ENCODE measurements at regions not wholly inside any gene's neighbourhood (a gene's known extent, or its start where the extent isn't known, plus 50 kb on each side); places are given as distances from the start of the nearest gene placed in this dataset.

- TF ChIP-seq EZH2phosphoT487 (IDR thresholded peaks at IDR 0.05; ENCODE audit: low read depth, severe bottlenecking, unreplicated experiment), result no peak
- no peak for TF ChIP-seq EZH2 (IDR thresholded peaks at IDR 0.05; ENCODE audit: borderline replicate concordance)
- no peak for TF ChIP-seq CTCF (IDR thresholded peaks at IDR 0.05; ENCODE audit: poor library complexity)
- Histone ChIP-seq H3K4me2 (no peak overlapping the region), H2AFZ (no peak overlapping the region), H3K27ac (no peak overlapping the region), H3K9me2 (replicated peaks; ENCODE audit: insufficient read depth) (no peaks in the 10 kb centered on the region), H3K9me3 (ENCODE audit: low read depth) (no peaks in the 10 kb centered on the region), H3K79me2 (no peaks in the 10 kb centered on the region), H3K4me1 (ENCODE audit: insufficient read depth) (no peaks in the 10 kb centered on the region), H3K27me3 (no peaks in the 10 kb centered on the region), H3K36me3 (replicated peaks; ENCODE audit: insufficient read depth, low read depth) (no peaks in the 10 kb centered on the region), H4K20me1 (ENCODE audit: insufficient read depth, poor library complexity, severe bottlenecking) (no peaks in the 10 kb centered on the region), H3K4me3 (no peak overlapping the region)
- 84% methylated on average over 2 of the region's 2 CpGs for whole genome bisulfite sequencing (ENCODE audit: low lambda C conversion rate, missing lambda C conversion rate)
- DNase-seq (ENCODE audit: low spot score), result no peak
Measured at GRCh38 chr10:120710076-120710475, 141.1 kb upstream of the WDR11 start.

DNA sequence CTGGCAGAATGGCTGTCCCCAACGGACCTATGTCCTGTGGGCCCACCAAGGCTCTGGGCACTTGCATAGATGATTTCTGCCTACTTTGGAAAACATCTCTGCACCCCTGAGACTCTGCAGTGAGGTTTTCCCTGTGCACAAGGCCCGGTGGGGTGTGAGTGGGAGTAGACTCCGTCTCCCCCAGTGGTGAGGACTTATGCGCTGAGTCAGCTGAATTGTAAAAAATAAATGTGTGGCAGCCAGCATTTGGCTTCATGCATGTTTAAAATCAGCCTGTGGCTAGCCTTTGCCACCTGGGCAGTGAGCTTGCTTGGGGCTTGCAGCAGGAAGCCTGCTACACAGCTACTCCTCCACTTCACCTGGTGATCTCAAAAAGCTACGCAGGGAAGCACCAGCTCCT is 139.3 kb upstream of the WDR11 start:
- no peak for DNase-seq (ENCODE audit: low spot score)
- H2AFZ ChIP-seq, result no peak overlapping the region

GRCh38 chr10:120713573-120714205 is 137.5 kb upstream of the WDR11 start:
- no peaks in the 10 kb centered on the region for H3K4me1 ChIP-seq (ENCODE audit: insufficient read depth)
- H2AFZ ChIP-seq, result no peak overlapping the region
- no peaks in the 10 kb centered on the region for H3K9me2 ChIP-seq (replicated peaks; ENCODE audit: insufficient read depth)

More for the DNA sequence above, 139.3 kb upstream of the WDR11 start:
- H3K4me1 ChIP-seq (ENCODE audit: insufficient read depth), result no peaks in the 10 kb centered on the region
- H4K20me1 ChIP-seq (ENCODE audit: insufficient read depth, poor library complexity, severe bottlenecking), result no peaks in the 10 kb centered on the region
- TF ChIP-seq EZH2phosphoT487 (IDR thresholded peaks at IDR 0.05; ENCODE audit: low read depth, severe bottlenecking, unreplicated experiment), result no peak
- no peak for TF ChIP-seq EZH2 (IDR thresholded peaks at IDR 0.05; ENCODE audit: borderline replicate concordance)
- TF ChIP-seq CTCF (IDR thresholded peaks at IDR 0.05; ENCODE audit: poor library complexity), result no peak
- no peak overlapping the region for H3K27ac ChIP-seq
- 87% methylated on average over 5 of the region's 5 CpGs for WGBS (ENCODE audit: low lambda C conversion rate, missing lambda C conversion rate)
- H3K4me2 ChIP-seq, result no peak overlapping the region
- H3K9me3 ChIP-seq (ENCODE audit: low read depth), result no peaks in the 10 kb centered on the region
- no peaks in the 10 kb centered on the region for H3K27me3 ChIP-seq
- no peaks in the 10 kb centered on the region for H3K79me2 ChIP-seq
- H3K4me3 ChIP-seq, result no peak overlapping the region
- H3K9me2 ChIP-seq (replicated peaks; ENCODE audit: insufficient read depth), result no peaks in the 10 kb centered on the region
- H3K36me3 ChIP-seq (replicated peaks; ENCODE audit: insufficient read depth, low read depth), result no peaks in the 10 kb centered on the region

DNA sequence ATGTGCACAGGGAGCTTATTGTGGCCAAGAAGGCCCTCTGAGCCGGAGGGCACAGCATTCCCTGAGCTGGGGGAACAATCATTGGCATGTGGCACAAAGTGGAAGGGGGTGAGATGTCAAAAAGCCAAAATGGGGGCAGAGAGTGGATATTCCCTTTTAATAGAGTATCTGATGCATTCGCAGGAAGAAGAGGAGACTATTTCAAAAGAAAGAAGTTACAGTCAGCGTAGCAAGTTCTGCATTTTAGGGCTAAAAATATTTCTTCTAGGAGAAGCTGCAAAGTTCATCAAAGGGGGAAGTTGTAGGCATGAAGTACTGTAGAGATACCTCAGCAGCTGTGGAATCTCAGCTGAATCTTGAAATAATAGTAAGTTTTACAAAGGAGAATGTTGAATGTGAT is 136.0 kb upstream of the WDR11 start:
- H3K79me2 ChIP-seq, result no peaks in the 10 kb centered on the region
- no peak for TF ChIP-seq EZH2phosphoT487 (IDR thresholded peaks at IDR 0.05; ENCODE audit: low read depth, severe bottlenecking, unreplicated experiment)
- no peak for TF ChIP-seq CTCF (IDR thresholded peaks at IDR 0.05; ENCODE audit: poor library complexity)
- no peak for TF ChIP-seq EZH2 (IDR thresholded peaks at IDR 0.05; ENCODE audit: borderline replicate concordance)
- 92% methylated on average over 3 of the region's 3 CpGs for WGBS (ENCODE audit: low lambda C conversion rate, missing lambda C conversion rate)
- H3K9me2 ChIP-seq (replicated peaks; ENCODE audit: insufficient read depth), result no peaks in the 10 kb centered on the region
- H3K4me3 ChIP-seq, result no peak overlapping the region
- no peak for DNase-seq (ENCODE audit: low spot score)
- H3K36me3 ChIP-seq (replicated peaks; ENCODE audit: insufficient read depth, low read depth), result no peaks in the 10 kb centered on the region
- H2AFZ ChIP-seq, result no peak overlapping the region
- H3K27ac ChIP-seq, result no peak overlapping the region
- H3K4me2 ChIP-seq, result no peak overlapping the region
- H3K4me1 ChIP-seq (ENCODE audit: insufficient read depth), result no peaks in the 10 kb centered on the region
- H4K20me1 ChIP-seq (ENCODE audit: insufficient read depth, poor library complexity, severe bottlenecking), result no peaks in the 10 kb centered on the region
- no peaks in the 10 kb centered on the region for H3K9me3 ChIP-seq (ENCODE audit: low read depth)
- no peaks in the 10 kb centered on the region for H3K27me3 ChIP-seq

More at GRCh38 chr10:120713573-120714205, 137.5 kb upstream of the WDR11 start:
- no peak for TF ChIP-seq EZH2 (IDR thresholded peaks at IDR 0.05; ENCODE audit: borderline replicate concordance)
- no peaks in the 10 kb centered on the region for H3K36me3 ChIP-seq (replicated peaks; ENCODE audit: insufficient read depth, low read depth)
- H3K4me3 ChIP-seq, result no peak overlapping the region
- H3K79me2 ChIP-seq, result no peaks in the 10 kb centered on the region
- H4K20me1 ChIP-seq (ENCODE audit: insufficient read depth, poor library complexity, severe bottlenecking), result no peaks in the 10 kb centered on the region
- no peaks in the 10 kb centered on the region for H3K27me3 ChIP-seq
- no peak for DNase-seq (ENCODE audit: low spot score)
- 54% methylated on average over 2 of the region's 2 CpGs for WGBS (ENCODE audit: low lambda C conversion rate, missing lambda C conversion rate)
- H3K27ac ChIP-seq, result no peak overlapping the region
- no peak overlapping the region for H3K4me2 ChIP-seq
- H3K9me3 ChIP-seq (ENCODE audit: low read depth), result no peaks in the 10 kb centered on the region

All from hepatocyte (in vitro differentiated cells).